Activated CD4-positive, alpha-beta T cell treated with anti-CD3 and anti-CD28 coated beads, Interleukin-2, amount 50 U/mL, for 48 hours (primary cell): ENCODE measurements at regions not wholly inside any gene's neighbourhood (a gene's known extent, or its start where the extent isn't known, plus 50 kb on each side); places are given as distances from the start of the nearest gene placed in this dataset.

Experiments
- DNase-seq, 2 experiments: peaks; one replicate each; pipeline ENCODE4 v3.0.0-alpha.2; 2020

- DNase-seq = no peak
Measured at GRCh38 chr18:29007986-29008654, 831.2 kb upstream of the CDH2 start.

- no peak for DNase-seq
Measured at GRCh38 chr18:29004921-29005320, 828.0 kb upstream of the CDH2 start.

- no peak for DNase-seq
Measured at GRCh38 chr18:29003194-29003593, 826.3 kb upstream of the CDH2 start.

- no peak for DNase-seq
Measured at GRCh38 chr18:29002747-29003146, 825.8 kb upstream of the CDH2 start.

GRCh38 chr18:28999726-29000125, 822.8 kb upstream of the CDH2 start:
- no peak for DNase-seq

GRCh38 chr18:28995319-28995718, 818.4 kb upstream of the CDH2 start:
- DNase-seq = no peak

- no peak for DNase-seq
Measured at GRCh38 chr18:28984731-28985130, 807.8 kb upstream of the CDH2 start.

GRCh38 chr18:28974504-28974903, 797.6 kb upstream of the CDH2 start:
- no peak for DNase-seq

GRCh38 chr18:28973324-28973723, 796.4 kb upstream of the CDH2 start:
- no peak for DNase-seq

GRCh38 chr18:28972333-28972907, 795.5 kb upstream of the CDH2 start:
- no peak for DNase-seq

- DNase-seq = no peak
Measured at GRCh38 chr18:28963481-28963880, 786.6 kb upstream of the CDH2 start.

- DNase-seq = no peak
Measured at GRCh38 chr18:28961669-28962228, 784.8 kb upstream of the CDH2 start.

GRCh38 chr18:28960146-28960545, 783.2 kb upstream of the CDH2 start:
- no peak for DNase-seq

GRCh38 chr18:28952339-28952738, 775.4 kb upstream of the CDH2 start:
- no peak for DNase-seq

- DNase-seq = no peak
Measured at GRCh38 chr18:28947900-28948299, 771.0 kb upstream of the CDH2 start.

- DNase-seq = no peak
Measured at GRCh38 chr18:28946471-28946870, 769.5 kb upstream of the CDH2 start.

GRCh38 chr18:28922936-28923335, 746.0 kb upstream of the CDH2 start:
- DNase-seq = no peak

- no peak for DNase-seq
Measured at GRCh38 chr18:28916456-28916855, 739.5 kb upstream of the CDH2 start.

- DNase-seq = no peak
Measured at GRCh38 chr18:28905509-28905908, 728.6 kb upstream of the CDH2 start.

GRCh38 chr18:28904789-28905364, 727.9 kb upstream of the CDH2 start:
- no peak for DNase-seq

GRCh38 chr18:28903306-28903705, 726.4 kb upstream of the CDH2 start:
- no peak for DNase-seq

GRCh38 chr18:28890791-28891190, 713.9 kb upstream of the CDH2 start:
- DNase-seq = no peak

GRCh38 chr18:28884304-28884703, 707.4 kb upstream of the CDH2 start:
- DNase-seq = no peak

GRCh38 chr18:28880856-28881255, 703.9 kb upstream of the CDH2 start:
- no peak for DNase-seq
